ENCODE measurements at regions not wholly inside any gene's neighbourhood (a gene's known extent, or its start where the extent isn't known, plus 50 kb on each side); places are given as distances from the start of the nearest gene placed in this dataset.

DNA sequence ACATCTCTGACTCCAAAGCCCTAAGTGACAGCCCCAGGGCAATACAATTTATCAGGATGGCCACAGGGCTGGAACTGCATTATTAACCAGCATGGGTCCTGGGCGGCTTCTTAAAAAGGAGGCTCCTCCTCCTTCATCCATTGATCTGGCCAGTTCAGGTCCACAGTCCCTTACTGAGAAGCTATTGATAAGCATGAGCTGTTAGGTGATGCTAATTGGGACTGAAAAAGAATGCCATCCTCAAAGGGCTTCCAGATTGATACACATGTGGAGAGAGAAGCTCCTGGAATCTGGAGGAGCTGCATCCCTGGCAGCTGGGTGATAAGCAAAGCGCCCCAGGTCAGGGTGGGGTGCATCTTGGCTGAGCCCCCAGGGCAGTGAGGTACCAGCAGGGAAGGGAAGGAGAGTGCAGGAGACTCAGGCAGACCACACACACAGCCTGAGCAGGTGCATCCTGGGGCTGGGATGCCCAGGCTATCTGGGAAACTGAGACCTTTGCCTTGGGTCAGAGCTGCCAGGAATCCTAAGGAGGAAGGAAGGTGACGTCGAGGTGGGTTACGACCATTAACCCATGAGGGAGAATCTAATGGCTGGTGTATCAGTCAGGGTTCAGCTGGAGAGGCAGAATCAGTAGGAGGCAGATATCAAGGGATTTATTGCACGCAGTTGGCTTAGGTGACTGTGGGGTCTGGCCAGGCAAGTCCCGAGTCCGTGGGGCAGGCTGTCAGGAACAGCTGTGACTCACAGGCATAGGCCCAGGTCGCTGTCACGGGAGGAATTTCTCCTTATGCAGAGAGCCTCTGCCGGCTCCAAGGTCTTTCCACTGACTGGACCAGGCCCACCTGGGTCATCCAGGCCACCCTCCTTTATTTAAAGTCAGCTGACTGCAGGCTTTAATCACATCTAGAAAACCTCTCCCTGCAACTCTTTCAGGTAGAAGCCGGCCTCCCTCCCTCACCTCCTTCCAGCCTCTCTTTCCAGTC, 261.2 kb downstream of the BMP7 start:
- no peak for DNase-seq

DNA sequence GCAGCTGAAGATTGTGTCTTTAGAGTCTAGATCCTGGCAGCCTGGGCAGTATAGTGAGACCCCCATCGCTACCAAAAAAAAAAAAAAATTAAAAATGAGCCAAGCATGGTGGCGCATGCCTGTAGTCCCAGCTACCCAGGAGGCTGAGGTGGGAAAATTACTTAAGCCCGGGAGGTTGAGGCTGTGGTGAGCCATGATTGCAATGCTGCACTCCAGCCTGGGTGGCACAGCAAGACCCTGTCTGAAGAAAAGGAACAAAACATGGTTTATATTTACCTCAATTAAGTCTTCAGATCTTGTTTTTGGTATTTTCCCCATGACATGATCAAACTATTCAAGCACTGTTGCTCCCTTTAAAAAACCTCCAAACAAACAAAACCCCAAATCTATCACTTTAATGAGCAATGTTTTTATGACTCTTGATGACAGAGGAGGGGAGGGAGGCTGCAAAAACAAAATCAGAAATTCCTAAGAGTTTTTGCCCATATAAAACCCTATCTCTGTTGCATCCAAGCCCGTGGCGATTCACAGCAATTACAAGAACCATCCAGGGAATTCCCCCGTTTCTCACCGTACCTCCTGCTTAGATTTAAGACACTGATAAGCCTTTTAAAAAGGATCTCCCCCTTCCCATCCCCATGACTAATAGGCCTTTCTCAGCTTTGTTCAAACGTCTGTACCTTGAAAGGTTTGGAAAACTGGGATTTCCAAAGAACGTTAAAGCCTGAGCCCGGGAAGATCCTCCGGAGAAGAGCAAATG, 259.9 kb downstream of the BMP7 start:
- DNase-seq: no peak

DNA sequence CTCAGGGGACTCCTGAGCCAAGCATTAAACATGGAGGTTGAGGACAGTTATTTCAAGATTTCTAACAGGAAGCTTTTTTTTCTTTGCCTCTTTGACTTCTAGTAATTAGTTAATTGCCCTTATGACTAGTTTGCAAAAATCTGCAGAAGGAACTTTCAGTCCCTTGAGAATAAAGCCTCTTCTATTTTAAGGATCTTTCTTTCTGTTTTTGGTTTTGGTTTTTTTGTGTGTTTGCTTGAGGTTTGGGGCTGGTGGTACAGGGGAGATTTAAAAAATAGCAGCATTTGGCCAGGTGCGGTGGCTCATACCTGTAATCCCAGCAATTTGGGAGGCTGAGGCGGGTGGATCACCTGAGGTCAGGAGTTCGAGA, 259.3 kb downstream of the BMP7 start:
- no peak for DNase-seq

DNA sequence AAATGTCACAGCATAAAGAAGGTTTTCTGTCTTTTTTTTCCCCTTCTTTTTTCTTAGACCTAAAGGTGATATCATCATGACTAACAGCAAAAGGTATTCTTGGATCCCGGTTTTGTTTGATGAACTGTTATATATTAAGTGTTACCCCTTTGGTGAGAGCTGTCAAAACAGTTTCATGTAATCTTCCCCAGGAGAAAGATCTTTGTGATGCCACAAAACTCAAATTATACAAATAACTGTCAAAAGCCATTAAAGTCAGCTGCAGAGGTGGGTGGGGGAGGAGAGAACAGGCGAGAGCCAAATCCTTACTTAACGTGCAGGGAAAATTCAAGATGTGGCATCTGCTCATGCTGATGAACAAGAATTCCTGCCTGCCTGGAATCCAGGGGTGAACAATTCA, 258.2 kb downstream of the BMP7 start:
- DNase-seq: no peak

DNA sequence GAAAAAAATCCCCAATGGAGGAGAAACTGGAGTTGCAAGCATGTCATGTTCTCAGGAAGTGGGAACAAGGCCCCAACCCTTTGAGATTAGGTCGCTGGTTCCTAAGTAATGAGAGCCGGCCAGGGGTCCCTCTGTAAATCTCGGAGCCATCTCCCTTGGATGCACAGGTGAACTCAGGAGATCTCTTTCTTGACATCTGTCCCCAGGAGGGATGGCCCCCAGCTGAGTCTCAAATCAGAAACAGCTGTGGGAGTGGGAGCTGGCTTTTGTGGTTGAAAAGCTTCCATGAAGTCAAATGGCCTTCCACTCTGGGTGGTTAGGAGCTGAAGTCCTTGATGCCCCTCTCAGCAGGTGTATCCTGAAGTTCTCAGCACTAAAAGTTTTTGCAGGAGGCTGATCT, 257.1 kb downstream of the BMP7 start:
- no peak for DNase-seq

DNA sequence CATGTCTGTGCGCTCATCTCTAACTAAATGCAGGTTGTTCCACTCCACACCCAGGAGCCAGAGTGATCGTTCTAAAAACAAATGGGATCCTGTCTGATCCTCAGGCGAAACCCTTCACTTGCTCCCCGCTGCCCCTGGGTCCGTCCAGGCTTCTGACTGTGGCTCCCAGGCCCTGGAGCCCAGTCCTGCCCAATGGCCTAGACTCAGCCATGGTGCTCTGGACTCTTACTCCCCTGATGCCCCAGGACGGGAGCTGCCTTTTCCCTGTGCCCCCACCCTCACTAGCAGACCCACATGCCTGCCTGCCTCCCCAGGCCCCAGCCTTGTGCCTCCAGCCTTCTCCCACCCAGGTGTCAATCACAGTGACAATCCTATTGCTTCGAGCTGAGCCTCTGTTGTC, 256.7 kb downstream of the BMP7 start:
- no peak for DNase-seq

DNA sequence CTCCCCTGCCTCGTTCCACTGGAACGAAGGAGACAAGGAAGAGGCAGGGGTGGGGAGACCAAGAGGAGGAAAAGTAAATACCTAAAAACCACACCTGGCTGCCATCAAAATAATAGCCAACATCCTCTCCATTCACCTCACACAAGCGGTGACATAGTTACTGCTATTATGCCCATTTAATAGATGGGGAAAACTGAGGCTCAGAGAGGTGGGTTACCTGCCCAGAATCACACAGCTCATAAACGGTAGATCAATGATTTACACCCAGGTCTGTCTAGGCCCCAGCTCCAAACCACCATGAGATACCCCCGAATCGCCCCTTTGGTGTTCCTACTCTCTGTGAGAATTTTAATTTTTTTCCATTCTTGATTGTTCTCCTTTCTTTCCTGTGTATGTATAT, 253.8 kb downstream of the BMP7 start:
- DNase-seq: no peak

DNA sequence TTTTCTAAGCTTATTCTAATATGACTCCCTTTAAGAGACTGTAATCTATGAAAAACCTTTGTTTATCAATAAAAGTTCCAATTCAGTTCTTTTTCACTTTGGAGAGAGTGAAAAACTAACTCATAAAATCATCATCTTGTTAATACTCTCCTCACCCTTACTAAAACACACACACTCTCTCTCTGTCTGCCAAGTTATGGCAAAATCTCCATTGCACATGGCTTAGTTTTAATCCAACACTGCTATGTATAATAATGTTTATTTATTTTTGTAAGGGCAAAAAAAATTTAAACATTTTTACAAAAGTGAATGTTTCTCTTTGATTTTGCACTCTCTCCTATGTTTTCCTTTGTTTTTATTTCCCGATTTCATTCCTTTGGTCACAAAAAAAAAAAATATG, 253.2 kb downstream of the BMP7 start:
- DNase-seq: no peak

DNA sequence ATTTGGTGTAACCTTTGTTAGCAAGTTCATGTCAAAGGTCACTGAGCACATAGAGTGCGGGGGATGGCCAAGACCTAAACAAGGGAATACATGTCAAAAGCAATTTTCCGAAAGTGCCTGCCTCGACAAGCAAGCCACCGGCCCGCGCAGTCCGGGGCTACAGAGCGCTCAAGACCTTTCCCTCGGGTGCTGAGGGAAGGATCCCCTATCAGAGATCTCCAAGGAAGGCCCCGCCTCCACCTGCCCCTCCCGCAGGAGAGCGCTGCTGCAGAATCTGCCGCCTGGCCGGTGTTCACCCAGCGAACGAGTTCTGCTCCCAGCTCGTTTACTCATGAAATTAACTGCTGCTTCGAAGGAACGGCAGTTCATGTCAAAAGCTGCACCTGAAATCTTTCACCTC, 252.7 kb downstream of the BMP7 start:
- DNase-seq: no peak

DNA sequence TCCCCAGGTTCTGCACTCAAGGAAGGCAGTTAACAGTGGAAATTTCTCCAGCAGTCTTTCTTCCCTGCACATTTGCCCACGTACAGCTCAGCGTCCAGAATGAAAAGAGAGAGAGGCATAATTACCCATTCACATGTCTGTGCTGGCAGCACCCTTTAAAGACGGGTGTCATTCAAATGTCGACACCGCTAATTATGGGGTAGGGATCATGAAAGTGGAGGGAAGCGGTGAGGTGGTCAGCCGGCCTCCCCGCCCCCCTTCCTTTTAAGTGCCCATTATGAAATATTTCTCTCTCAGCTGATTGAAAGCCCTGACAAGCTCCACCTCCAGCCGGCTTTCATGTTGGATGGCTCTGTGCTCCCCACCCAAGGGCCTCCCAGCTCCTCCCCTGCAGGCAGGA, 246.1 kb downstream of the BMP7 start:
- DNase-seq: no peak

DNA sequence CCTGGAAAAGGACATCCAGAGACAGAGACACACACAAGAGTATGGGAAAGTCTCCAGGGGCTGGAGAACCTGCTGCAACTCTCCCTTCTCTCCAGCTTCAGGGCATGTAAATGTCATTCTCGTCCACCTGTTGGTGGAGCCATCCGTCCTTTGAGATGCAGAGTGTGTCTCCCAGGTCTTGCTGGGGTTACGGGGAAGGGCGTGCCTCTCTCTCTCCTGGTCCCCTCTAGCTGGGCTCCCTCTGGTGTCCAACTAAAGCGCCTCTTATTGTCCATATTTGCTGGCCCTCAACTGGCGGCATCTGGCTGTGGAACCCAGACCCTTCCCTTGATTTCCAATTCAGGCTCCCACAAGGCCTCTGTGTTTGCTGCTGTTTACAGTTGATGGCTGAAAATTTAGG, 244.1 kb downstream of the BMP7 start:
- no peak for DNase-seq

DNA sequence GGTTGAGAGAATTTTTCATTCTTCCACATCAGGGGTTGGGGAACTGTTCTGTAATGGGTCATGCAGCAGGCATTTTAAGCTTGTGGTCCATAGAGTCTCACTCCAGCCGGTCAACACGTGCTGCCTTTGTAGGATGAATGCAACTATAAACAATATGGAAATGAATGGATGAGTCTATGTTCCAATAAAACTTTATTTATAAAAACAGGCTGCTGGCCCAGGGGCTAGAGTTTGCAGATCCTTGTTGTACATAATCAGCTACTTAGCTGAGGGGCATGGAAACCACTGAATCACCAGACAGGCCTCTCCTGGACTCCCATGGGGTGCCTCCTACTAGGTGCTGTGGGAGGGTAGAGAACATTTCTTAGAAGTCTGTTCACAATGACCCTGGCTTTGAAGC, 243.4 kb downstream of the BMP7 start:
- no peak for DNase-seq

DNA sequence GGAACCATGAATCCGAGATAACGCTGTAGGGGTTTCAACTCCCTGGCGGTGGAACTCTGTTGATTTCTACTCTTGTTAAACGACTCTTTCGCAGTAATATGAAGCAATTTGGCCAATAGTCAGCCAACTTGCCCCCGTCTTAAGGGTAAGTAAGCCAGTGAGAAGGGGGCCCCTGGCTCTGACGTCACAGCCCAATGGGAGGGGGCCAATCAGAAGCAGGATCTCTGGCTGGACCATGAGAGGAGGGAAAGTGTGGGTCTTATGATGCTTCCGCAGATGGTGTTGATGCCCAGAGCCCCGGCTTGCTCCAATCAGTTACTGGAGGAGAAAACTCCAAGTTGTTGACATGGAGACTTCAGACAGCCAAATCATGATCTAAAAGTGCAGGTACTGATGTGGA, 242.4 kb downstream of the BMP7 start:
- no peak for DNase-seq

DNA sequence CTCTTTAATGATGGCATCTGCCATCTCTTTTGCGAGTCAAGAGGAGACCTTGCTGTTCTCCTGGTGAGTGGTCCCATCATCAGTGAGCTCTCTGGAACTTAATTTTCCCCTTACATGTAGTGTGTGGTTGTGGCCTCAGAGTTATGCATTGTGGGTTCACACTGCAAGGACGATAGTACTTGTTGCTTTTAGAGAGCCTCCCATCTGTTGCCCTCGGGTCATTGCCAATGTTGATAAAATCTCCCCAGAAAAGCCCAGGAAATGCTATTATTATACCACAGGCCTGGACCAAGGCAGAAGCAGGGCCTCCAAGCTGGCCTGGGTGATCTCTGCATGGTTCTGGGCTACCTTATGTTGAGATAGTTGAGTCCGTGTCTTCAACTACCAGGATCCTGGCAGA, 241.6 kb downstream of the BMP7 start:
- DNase-seq: no peak

DNA sequence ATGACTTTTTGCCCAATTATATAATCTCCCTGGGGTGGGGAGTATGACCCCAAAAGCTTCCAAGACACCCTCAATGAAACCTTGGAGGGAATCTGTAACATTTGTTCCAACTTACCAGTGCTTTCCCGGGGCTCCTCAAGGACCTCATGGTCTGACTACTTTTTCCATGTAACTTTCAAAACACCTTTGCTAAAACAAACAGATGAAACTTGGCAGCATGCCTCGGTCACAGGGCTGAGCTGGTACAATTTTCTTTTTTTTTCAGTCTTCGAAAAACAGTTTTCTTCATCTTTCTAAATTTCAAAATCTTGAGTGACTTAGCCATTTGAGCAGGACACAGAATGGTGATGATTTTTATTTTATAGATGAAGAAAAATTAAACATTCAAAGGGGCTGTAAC, 241.2 kb downstream of the BMP7 start:
- DNase-seq: no peak

DNA sequence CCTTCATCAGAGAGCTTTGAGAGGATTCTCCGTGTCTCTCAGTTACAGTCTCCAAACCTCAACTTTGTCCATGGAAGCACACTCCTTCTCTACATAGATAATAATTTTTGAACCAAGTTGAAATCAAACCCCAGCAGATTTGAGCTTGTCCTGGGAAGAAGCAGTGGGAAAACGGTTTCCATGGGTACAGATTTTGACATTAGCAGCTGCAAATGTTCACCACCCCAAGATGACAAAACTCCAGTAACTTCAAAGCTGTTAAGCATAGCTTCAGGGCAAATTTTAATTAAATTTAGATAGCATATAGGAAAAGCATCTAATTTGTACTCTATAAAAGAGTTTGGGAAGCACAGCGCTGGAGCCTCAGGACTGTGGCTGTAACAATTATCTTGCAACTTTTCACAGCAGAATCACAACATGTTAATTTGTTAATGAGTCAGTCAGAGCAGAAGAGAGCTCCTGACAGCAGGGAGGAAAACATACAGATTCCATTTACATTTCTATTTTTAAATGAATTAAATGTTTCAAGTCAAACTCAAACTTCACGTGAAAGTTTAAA, 240.7 kb downstream of the BMP7 start:
- DNase-seq: no peak

DNA sequence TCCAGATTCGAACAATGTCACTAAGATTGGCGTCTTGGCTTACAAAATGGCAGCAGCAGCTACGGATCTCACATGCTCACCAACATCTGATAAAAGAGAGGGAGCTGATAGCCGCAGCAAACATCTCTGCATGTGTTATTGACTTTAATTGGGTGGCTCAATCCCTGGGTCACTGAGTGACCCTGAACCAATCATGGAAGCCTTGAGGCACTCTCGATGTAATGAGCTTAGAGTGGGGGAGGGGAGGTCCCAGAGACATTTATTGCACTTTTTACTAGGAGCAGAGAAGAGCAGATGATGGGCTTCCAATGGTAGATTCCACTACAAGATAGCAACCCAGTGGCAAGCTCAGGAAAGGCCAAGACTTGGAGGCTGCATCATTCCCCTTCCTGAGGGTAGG, 238.7 kb downstream of the BMP7 start:
- no peak for DNase-seq

DNA sequence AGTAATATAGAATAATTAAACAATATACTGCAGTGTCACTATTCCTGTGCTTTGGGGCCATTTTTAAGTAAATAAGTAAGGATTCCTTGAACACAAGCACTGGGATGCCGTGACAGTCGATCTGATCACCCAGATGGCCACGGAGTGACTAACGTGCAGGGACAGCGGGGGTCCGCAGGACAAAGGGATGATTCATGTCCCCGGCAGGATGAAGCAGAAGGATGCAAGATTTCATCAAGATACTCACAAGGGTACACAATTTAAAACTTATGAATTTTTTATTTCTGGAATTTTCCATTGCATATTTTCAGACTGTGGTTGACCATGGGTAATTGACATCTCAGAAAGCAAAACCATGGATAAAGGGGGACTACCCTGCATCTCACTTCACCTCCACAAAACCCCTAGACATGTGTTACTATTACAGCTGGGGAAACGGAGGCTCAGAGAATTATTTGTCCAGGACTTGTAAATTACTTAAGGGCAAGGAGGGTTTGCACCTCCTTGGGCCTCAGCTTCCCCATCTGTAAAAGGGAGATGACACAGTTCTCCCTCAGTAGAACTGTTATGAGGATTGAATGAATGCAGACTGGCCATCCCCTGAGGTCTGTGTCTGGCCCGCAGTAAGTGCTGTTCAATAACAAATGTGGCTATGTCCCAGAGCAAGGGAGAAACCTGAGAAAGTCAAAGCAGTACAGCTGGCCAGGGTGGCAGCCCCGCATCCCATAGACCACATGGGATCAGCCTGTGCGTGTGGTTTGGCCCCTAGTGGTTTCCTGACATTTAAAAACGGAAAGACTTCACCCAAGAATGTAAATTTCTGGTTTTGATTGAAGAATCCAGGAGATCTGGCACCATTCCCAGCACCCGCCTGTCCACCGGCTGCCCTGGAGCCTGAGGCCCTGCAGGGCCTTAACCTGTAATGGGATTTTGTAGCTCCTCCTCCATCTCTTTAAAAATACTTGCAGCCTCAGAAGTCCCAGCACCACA, 235.5 kb downstream of the BMP7 start:
- DNase-seq: no peak

DNA sequence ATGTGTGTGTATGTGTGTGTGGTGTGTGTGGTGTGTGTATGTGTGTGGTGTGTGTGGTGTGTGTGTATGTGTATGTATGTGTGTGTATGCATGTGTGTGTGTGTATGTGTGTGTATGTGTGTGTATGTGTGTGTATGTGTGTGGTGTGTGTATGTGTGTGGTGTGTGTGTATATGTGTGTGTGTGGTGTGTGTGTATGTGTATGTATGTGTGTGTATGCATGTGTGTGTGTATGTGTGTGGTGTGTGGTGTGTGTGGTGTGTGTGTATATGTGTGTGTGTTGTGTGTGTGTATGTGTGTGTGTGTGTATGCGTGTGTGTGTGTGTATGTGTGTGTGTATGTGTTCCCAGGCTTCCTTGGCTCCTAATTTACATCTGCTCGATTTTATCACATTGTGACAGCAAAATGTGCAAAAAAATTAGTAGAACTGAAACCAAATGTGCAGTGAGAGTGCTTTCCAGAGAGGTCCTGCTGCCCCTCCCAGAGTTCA, 234.5 kb downstream of the BMP7 start:
- DNase-seq: no peak

DNA sequence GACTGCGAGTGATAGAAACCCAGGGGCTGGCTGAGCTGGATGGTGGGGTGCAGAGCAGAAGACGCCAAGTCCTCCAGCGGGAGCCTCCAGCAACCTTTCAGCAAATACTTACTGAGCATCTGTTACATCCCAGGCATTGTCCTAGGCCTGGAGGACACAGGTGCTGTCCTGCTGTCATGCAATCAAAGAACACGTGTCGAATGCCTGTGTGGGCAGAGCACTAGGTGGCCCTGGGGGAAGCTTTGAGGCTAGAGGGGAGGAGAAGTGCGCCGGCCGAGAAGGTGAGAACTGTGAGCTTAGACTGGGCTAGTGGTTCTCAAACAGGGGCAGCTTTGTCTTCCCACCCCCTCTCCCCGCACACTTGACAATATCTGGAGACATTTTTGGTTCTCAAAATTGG, 233.6 kb downstream of the BMP7 start:
- DNase-seq: no peak

DNA sequence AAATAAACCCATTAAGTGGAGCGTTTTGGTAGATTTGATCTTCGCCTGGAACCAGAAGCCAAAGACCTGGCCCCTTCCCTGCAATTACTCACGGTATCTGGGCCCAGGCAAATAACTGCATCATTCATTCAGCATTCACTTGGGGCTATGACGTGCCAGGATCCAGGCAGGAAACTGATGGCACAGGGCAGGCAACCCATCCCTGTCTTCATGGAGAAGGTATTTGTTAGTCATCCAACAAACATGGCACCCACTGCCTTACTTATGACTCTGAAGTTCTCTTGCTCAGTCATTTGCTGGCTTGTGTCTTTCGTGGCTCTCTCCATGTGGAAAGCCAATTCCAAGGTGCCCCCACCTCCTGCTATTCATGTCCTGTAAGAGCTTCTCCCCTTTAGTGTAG, 232.4 kb downstream of the BMP7 start:
- no peak for DNase-seq

DNA sequence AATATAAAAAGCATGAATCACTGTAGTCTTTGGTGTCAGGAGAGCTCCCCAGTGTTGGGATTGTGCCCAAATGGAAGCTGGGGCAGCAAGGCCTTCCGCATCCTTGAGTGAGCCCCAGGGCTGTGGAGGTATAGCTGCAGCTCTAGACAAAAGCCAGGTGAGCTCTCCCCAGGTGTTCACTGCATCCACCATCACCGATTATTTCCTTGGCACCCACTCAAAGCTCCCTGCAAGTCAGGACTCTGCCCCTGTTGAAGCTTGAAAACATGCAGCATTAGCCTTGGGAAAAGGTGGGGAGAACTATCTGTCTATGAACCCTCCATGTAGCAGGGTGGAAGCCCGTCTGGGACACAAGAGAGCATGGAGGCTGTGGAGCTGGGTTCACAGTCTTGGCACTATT, 228.8 kb downstream of the BMP7 start:
- no peak for DNase-seq

Data from NCI-H146 (cell line).